H54 (cell line): ENCODE measurements at regions not wholly inside any gene's neighbourhood (a gene's known extent, or its start where the extent isn't known, plus 50 kb on each side); places are given as distances from the start of the nearest gene placed in this dataset.

Source experiments
- DNase-seq: peaks from one replicate; pipeline ENCODE4 v3.0.0; 2011; ENCODE audit warnings: low spot score, mixed read lengths; ENCODE audit not compliant: insufficient read length
- FAIRE-seq: peaks from 3 replicates; lab custom pipeline; 2011; peaks lifted over from hg19 to GRCh38; lab: Jason Lieb, UNC
- POLR2A ChIP-seq: IDR thresholded peaks from 2 replicates; pipeline ENCODE4 v1.6.1; 2011; ENCODE audit warnings: low read depth, mild to moderate bottlenecking, low read length

- no peak for TF ChIP-seq POLR2A
- FAIRE-seq (no peak), DNase-seq (no peak)
Measured at GRCh38 chr10:132992433-132993215, 50.3 kb upstream of the CFAP46 start.
